NCI-H345 (cell line): ENCODE measurements at regions not wholly inside any gene's neighbourhood (a gene's known extent, or its start where the extent isn't known, plus 50 kb on each side); places are given as distances from the start of the nearest gene placed in this dataset.

ENCODE experiments used
- DNase-seq: peaks from one replicate; lab custom pipeline; 2025; lab: John Stamatoyannopoulos, UW

DNA sequence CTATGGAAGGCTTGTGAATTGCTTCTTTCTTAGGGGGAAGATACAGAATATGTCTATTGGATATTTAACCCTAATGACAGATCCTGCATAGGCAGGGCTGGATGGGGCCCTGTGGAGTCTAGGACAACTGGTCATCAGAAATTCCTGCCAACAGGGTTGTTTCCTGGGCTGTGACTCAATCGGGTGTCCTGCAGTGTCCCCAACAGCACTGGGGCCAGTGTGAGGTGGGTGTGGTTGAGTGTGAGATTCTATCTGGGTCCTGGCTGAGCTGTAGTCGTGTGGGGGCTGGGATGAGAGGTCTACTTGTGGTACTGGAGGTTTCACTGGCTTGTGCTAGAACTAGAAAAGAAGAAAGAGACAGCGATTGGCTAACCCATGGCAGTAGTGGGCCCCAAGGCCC is 87.3 kb upstream of the WDR1 start:
- DNase-seq: no peak

DNA sequence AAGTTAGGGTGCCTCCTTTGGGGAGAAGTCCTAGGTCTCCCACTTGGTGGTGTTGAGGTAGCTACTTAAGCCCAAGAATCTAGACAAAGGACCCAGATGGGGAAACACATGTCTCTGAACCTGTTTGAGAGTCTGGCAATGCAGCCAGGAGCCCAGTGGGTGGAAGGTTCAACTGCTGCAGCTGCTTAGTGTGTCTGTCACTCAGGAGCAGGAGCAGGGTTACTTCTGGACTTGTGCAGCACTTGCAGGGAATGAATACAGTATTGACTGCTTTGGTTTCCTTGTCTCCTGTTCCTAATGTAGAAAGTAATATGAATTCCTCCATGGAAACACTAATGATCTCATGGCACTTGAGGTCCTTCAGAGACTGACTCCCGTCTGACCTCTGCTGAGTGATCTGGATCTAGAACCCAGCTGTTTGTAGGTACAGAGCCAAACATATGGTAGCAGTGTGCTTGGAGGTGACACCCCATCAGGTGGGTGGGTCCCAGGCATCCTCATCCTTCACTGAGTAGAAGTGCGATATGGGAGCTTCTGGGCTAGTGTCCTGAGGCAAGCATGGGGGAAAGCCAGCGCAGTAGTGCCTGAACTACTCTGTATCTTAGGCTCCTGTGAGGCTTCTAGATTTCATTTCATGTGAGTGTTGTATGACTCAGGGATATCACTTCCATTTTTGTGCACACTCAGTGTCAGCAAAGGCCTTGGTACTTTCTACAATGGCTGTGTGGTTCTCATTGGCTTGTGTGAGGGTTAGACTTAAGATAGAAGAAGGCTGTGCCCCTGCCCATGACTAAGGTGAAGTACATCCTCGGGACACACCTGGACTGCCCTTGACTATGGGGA is 85.0 kb upstream of the WDR1 start:
- DNase-seq: no peak

DNA sequence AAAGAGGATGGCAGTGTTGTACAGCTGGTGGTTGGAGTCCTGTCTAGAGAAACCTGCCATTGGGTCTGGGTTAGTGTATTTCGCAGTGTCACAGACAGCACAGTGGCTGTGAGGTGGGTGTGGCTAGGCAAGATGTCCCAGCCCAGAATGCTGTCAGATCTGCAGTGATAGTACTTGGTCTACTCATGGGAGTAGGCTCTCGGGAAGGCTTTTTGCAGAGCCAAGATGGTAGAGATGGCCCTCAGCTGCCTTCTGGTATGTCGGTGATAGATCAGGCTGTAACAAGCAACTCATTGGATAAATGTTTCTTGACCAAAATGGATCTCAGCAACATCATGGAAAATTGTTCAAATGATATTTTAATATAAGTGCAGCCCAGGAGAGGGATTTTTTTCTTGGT is 84.3 kb upstream of the WDR1 start:
- no peak for DNase-seq

DNA sequence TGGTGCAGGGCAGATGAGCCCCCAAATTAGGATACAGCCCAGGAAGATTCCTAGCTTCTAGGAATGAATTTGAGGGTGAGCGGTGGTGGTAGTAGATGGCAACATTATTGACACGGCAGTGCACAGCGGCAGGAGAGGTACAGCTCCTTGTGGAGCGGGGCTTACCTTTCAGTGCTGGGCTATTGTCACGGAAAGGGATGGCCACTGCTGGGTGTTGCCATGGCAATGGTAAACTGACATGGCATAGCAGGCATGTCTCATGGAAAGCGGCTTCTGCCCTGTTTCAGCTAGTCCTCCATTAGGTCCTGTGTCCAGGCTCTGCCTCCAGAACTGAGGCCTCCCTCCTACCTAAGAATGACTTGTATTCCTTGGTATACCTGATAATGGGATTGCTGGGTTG is 81.8 kb upstream of the WDR1 start:
- DNase-seq: no peak

DNA sequence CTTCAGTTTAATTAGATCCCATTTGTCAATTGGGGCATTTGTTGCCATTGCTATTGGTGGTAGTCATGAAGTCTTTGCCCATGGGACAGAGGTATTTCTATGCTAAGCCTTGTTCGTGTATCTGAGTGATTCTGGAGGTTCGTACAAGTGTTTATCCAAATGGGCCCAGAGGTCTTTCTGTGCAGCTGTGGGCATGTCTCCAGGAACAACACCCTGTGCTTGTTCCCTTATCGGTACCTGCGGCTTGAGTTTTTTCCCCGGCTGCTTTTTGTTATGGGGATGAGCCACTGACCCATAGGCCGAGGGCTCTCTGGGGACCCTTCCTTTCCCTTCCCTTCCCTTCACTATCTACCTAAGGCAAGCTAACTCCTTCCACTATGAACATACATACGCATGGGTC is 81.4 kb upstream of the WDR1 start:
- no peak for DNase-seq

DNA sequence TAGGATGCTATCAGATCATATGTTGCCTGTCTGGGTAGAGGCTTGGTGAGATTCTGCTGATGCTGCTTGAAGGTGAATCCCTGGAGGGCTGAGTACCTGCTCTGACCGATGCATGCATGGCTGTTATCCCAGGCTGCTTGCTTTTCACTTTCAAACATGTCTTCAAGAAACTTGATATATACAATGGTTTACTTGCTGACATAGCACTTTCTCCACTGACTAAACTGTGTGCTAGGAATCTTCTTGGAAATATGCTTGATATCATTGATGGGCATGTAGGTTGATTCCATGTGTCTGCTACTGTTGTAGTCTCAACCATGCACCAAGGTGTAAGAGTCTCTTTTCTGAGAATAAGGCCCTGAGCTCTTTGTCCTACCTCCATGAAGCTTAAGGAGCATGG is 79.6 kb upstream of the WDR1 start:
- DNase-seq: no peak

DNA sequence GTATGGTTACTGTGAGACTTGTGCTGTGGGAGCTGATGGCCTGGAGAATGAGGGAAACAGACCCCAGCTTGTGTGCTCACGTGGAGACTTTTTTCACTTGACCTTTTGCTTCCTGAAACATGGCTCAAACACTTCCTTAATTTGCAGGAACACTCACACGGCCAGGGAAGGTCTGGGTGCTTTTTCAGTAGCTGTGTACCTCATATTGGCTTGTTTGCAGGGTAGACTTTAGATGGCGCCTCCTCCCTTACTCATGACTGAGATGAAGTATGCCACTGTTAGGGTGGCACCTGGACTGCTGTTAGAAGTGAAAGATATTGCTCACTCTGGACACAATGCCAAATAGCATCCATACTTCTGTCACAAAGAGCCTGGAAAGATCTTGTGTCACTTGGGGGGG is 75.7 kb upstream of the WDR1 start:
- no peak for DNase-seq

DNA sequence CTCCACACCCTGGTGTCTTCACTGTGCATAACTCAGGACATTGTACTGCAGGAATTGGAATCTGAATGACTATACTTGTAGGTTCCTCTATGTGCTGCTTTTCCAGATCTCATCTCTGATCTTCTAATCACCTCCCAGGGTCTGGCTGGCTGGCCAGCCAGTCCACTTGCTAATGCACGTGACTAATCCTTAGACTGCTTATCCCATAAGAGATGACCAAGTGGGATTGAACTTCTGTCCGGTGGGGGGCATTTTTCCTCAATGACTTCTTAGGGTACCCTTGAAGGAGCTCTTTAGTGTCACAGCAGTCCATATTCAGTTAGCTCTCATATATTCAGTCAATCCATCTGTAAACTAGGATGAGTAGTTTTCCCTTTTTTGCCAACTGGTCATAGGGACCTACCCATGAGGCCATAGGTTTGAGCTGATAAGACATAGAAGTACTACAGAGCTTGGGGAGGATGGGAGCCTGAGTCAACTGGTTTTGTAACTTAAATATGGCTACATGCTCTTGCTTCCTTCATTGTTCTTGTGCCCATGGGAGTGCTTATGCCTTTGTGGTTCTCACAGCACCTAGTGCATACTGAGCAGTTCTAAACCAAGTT is 71.9 kb upstream of the WDR1 start:
- no peak for DNase-seq

DNA sequence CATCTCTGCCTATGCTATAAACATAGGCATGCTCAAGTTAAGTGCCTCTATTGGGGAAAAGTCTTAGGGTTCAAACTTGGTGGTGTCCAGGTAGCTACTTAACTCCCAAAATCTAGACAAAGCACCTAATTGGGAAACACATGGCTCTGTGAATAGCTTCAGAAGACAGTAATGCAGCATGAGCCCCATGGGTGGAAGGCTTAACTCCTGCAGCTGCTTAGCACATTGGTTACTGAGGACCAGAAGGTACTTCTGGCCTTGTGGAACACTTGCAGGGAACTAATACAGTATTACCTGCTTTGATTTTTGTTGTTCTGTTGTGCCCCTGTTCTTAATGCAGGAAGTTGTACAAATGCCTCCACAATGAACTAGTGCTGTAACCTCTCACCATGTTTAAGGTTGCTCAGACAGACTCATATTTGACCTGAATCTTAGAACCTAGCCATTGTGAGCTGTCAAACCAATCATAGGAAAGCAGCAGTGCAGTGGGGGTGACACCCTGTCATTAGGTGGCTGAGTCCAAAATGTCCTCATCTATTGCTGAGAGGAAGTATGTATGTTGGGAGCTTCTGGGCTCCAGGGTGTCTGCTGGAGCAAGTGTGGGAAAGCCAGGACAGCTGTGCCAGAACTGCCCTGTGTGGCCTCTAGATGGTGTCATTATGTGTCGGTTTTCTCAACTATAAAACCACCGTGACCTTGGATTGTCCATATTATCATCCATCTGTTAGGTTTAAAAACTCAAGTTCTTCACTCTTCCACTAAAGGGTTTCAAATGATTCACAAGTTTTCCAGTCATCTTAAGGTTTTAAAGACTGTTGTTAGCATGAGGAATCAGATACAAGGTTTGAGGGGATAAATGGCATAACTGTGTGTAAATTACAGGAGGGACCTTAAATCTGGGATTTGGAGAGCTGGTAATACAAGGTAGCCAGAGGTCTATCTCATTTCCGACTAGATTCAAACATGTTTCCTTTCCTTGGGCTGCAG is 69.9 kb upstream of the WDR1 start:
- DNase-seq: no peak

DNA sequence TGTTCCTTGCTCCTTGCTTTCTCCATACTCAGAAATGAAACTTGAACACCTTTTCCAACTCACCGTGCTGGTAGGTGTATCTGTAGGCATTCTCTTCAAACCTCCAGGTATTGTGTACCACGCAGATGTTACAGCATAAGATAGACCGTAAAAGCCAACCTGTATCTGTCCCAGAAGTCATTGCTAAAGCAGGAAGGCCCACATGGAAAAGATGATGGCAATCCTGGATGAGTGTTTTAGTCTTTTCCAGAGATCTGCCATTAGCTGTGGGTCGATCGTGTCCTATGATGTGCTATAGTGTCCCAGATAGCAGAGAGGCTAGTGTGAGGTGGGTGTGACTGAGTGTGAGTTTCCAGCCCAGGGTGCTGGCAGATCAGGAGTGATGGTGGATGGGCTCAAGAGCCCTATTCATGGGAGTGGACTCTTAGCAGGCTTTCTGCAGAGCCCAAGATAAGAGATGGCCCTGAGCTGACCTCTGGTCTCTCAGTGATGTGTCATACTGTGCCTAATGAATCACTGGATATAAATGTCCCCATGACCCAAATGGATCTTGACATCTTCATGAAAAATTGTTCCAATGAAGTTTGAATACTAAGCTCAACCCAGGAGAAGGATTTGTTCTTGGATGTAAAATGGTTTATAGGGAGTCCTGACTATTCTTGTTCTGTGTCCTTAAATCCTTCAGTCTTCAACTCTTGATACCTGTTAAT is 69.1 kb upstream of the WDR1 start:
- DNase-seq: no peak

DNA sequence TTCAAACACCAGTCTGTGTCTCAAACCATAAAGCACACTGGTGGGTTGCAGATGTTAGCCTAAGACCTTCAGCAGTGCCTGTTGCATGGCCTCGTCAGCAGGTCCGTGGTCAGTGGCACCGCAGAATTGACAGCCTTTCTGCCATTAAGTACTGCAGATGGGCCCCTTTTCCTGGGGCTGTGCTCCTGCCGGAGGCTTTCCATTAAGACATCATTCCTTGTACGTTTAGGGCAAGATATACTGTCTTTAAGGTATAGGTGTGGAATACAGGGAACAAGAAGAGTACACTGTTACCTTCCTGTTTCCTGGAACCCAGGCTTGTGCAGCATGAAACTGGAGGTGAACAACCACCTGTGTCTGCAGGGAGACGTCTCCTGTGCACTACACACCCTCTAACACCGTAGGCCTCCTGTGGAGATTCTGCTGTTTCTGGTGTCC is 67.9 kb upstream of the WDR1 start:
- DNase-seq: no peak

DNA sequence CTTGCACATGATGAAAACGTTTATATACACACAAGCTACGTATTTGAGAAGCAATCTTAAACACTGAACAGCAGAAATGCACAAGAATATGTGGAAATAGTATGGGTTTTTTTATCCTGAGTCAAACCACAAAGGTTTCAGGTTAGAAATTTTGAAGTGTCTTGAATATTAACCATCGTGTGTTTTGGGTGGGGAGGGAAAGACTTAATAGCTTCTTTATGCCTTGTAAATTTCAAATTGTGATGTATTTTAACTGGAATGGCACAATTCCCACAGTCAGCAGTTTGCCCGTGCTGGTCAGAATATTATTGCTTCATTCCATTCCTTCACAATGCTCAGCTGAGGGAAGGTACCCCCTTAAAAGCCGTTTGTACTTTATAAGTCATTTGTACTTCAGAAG is 67.4 kb upstream of the WDR1 start:
- DNase-seq: no peak

DNA sequence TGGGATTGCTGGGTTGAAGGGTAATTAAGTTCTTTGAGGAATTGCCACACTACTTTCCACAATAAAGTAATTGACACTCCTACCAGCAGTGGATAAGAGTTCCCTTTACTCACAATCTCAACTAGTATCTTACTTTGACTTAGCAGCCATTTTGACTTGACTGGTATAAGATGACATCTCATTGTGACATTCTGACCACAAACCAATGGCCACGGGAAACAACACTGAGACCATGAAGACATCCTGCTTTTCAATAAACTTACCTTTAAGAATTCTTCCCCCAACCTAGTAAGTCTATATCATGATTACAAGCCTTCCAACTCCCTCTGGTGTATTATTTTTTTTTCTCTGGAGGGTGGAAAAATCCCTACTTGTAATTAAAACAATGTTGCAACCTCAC is 66.9 kb upstream of the WDR1 start:
- no peak for DNase-seq

DNA sequence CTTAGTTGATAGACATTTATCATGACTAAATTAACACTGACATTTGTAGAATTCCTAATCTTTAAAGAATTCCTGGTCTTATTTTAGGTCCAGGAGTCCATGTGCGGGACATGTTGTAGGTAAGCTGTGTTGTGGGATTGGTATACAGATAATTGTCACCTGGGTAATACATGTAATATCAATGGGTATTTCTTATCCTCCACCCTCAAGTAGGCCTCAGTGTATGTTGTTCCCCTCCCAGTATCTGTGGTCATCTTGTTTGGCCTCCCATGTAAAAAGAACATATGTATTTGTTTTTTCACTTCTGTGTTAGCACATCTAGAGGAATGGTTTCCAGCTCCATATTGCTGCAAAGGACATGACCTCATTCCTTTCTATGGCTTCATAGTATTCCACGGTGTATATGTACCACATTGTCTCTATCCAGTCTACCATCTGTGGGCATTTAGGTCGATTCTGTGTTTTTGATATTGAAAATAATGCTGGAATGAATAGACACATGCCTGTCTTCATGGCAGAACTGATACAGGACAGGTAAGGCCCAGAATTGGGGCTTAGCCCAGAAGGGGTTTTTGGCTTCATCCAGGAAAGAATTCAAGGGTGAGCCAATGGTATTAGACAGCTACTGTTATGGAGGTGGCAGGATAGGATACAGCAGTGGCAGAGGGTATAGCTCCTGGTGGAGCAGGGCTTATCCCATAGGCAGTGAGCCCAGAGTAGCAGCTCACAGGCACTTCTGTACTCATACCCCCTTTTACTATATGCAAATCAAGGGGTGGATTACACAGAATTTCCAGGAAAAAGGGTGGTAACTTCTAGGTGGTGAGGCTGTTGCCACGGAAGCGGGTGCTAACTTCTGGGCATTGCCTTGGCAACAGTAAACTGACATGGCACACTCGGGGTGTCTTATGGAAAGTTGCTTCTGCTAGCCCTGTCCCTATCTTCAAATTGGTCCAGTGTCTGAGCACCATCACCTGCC is 66.1 kb upstream of the WDR1 start:
- DNase-seq: no peak

DNA sequence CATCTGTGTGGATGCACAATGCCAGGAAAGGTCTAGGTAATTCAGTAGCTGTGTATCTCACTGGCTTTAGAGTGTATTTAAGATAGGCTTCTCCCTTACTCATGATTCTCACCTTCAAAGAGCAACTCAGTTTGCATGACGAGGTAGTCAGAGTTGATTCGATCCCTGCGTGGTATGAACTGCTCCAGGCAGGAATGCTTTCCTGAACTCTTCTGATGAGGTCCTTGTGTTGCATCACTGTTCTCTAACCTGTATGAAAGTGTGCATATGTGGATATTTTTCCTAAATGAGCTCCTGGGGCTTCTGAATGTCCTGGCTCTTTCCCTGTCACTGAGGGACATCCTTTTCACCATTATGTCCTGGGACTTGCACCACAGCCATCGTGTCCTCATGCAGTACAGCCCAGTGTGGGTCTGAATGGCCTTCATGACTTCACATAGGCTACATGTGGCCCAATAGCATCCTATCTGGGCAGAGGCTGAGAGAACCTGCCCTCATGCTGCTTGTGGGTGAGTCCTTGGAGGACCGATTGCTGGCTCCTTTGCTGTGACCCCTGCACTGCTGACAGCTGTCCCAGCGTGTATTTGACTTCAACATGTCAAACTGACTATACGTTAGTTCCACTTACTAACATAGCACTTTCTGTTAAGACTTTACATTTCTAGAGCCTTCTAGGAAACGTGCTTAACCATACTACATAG is 65.3 kb upstream of the WDR1 start:
- no peak for DNase-seq

DNA sequence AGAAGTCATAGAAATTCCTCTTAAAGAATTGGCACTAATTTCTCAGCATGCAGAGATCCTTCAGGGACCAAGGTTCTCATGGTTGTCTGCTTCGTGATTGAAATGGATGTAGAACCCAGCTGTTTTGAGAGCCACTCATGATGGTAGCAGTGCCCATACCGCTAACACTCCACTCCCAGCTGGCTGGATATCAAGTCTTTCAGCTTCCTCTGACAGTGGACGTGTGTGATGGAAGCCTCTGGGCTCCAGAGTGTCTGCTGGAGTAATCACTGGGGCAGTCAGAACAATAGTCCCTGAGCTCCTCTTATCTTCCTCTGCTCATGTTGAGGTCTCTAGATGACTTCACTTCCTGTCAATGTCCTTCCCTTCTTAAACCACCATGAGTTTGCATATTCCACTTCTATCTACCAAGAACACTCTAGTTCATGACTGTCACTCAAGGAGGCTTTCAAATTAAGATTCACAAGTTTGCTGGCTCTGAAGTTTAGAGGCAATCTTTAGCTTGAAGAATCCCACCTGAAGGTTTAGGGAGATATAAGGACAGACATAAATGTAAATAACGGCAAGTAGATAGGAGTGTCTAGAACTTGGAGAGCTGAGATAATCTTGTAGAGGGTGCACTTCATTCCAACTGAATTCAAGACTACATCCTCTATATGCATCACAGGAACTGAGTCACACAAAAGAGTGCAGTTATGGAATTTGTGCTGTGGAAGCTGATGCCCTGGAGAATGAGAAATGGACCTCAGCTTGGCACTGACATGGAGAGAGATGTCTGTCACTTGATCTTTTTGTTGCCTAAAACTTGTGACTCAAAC is 64.5 kb upstream of the WDR1 start:
- DNase-seq: no peak

DNA sequence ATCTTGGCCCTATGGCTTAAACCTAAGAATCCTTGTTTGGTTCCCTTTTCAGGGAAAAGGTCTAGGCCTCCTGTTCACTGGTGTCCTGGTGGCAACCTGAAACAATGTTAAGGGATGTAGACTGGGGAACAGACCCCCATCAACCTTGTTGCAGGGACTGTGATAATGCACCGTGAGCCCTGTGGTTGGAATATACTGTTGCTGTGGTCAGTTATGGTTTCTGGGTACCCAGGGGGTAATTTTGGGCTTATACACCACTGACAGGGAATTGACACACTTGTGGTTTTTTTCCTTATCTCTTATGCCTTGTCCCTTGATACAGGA is 64.0 kb upstream of the WDR1 start:
- no peak for DNase-seq

DNA sequence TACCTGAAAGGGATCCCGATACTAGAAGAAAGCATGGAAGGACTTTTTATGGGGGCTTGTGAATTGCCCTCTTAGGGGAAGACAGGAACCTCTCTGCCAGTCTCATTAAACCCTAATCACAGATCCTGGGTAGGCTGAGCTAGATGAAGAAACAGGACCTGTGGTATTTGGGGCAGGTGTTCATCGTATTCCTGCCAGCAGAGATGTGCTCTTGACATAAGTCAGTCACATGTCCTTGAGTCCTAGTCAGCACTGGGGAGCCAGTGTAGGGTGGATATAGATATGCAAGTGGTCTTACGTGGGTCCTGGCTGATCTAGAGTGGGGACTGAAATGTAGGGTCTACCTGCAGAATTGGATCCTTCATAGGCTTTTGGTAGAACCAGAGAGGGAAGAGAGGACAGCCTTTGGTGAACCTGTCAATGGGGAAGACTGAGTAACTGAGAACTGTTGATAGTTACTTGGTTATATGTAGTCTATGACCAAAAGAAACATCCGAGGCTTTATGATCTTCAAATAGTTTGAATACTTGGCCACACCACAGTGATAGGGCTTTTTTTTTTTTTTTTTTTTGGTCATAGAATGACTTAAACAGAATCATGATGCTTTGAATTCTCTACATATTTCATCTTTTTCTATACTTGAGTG is 63.5 kb upstream of the WDR1 start:
- no peak for DNase-seq

DNA sequence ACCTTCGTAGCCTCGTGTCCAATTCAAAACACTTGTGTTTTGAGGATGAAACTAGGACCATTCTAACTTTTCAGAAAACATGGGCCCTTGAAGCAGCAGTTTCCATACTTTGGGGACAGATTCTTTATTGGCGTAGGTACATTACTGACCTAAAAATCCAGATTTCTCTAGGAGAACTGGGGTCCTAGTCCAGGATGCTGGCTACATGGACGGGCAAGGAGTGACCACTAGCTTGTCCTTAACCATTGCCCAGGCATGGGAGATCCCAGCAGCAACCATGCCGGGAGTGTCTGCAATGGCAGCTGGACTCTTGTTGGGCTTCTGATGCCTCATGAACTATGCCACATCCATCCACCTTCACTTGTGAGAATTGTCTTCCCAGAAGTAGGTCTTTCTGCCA is 62.2 kb upstream of the WDR1 start:
- DNase-seq: no peak
